ENCODE measurements at regions not wholly inside any gene's neighbourhood (a gene's known extent, or its start where the extent isn't known, plus 50 kb on each side); places are given as distances from the start of the nearest gene placed in this dataset.
"Not testable (repeated sequence)": the region's sequence is repeated elsewhere in the genome, so short reads cannot be mapped to it uniquely, and the experiment has no call there.

DNA sequence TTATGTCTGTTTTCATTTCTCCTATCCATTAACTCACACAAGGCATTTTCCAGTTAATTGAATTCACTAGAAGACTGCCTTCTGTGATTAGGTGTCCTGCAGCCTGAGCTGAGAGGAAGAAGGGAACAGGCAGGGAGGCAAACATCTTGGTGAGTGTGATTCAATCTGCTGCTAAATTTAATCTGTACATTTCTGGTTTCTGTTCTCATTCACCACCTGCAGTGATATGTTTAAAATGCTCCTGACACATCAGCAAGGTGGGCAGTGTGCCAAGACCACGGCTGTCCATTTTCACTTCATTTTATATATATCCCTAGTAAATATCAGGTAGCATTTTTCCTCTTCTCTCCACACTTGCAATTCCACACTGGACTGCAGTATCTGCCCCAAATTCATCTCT, 416.5 kb downstream of the TMEM135 start:
- TF ChIP-seq YY1 (IDR thresholded peaks at IDR 0.05; ENCODE audit: insufficient read depth, insufficient read length), result no peak
- TF ChIP-seq SUZ12 (IDR thresholded peaks at IDR 0.05; ENCODE audit: extremely low read depth, insufficient read depth, insufficient read length), result no peak
- no peak for TF ChIP-seq ZNF274 (IDR thresholded peaks at IDR 0.05; ENCODE audit: low read depth, low read length)
- Histone ChIP-seq H3K9me3 (ENCODE audit: insufficient read depth, low read length) (no peaks in the 10 kb centered on the region), H3K9ac (ENCODE audit: insufficient read length, low read depth) (no peak overlapping the region), H3K4me1 (ENCODE audit: insufficient read depth, insufficient read length) (no peaks in the 10 kb centered on the region), H3K36me3 (ENCODE audit: insufficient read depth, insufficient read length, low read length) (no peaks in the 10 kb centered on the region), H3K4me3 (ENCODE audit: insufficient read length, low read depth) (no peak overlapping the region), H3K27me3 (ENCODE audit: insufficient read depth, insufficient read length) (no peaks in the 10 kb centered on the region)
- DNase-seq (ENCODE audit: low read depth, low spot score), result no peak

DNA sequence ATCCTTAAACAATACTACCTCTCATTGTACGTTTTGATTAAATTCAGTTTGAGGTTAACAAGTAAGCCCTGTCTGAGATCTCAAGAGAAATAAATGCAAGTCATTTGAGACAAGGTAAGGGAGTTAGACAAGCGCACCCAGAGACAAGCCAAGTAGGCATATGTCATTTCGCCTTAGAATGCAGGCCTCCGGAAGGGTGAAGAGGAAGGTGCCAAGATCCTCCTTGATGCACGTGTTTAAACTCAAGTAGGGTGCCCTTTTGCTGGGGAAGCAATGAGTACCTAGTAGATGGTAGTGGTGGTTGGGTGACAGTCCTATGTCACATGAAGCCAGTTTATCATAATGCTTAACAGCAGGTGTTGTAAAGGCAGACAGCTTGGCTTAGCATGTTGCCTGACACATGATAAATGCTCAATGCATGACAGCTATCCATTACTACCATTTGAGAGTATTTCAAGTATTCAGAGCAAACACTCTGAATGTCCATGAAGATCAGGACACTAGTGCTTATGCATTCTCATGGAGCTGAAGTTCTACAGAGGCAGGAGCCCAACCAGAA, 415.9 kb downstream of the TMEM135 start:
- Histone ChIP-seq H3K4me3 (ENCODE audit: insufficient read length, low read depth) (no peak overlapping the region), H3K9ac (ENCODE audit: insufficient read length, low read depth) (no peak overlapping the region), H3K9me3 (ENCODE audit: insufficient read depth, low read length) (no peaks in the 10 kb centered on the region), H3K36me3 (ENCODE audit: insufficient read depth, insufficient read length, low read length) (no peaks in the 10 kb centered on the region), H3K4me1 (ENCODE audit: insufficient read depth, insufficient read length) (no peaks in the 10 kb centered on the region), H3K27me3 (ENCODE audit: insufficient read depth, insufficient read length) (no peaks in the 10 kb centered on the region)
- no peak for DNase-seq (ENCODE audit: low read depth, low spot score)
- TF ChIP-seq ZNF274 (IDR thresholded peaks at IDR 0.05; ENCODE audit: low read depth, low read length), result no peak
- TF ChIP-seq YY1 (IDR thresholded peaks at IDR 0.05; ENCODE audit: insufficient read depth, insufficient read length), result no peak
- no peak for TF ChIP-seq SUZ12 (IDR thresholded peaks at IDR 0.05; ENCODE audit: extremely low read depth, insufficient read depth, insufficient read length)

DNA sequence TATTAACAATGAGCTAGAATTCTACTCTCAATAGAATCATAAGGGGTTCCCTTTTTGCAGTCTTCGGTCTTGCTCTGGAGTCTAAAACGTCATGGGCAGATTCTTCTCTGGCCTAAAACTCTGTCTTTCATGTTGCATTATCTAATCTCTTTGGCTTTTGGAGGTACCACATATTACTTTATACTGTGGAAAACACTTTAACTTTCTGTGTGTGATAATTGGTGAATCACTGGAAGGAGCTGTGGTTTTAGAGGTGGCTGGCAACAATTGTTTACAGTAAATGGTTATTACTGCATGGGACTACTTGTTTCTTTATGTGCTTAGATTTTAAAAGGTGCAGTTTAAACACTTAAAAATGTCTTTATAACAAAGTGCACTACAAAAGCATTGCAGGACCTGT, 414.3 kb downstream of the TMEM135 start:
- H3K9ac ChIP-seq (ENCODE audit: insufficient read length, low read depth), result not testable (repeated sequence)

DNA sequence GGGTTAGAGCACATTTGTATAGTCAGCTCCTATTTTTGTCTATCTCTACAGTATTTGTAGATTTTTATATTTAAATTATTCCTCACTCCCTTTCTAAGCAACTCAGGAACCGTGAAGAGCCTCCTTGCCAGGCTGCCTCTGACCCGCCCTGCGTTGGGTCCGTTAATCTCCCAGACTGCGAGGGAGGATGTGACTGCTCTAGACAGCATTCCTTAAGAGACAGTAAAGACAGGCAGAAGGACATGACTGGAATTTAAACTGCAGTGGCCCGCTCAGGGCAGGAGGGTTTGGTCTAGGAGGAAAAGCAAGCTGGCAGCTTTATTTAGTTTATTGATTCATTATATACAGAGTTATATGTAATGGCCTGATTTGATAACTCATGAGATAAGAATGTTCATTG, 413.7 kb downstream of the TMEM135 start:
- Histone ChIP-seq H3K4me3 (ENCODE audit: insufficient read length, low read depth) (no peak overlapping the region), H3K27me3 (ENCODE audit: insufficient read depth, insufficient read length) (no peaks in the 10 kb centered on the region), H3K4me1 (ENCODE audit: insufficient read depth, insufficient read length) (no peaks in the 10 kb centered on the region), H3K9me3 (ENCODE audit: insufficient read depth, low read length) (no peaks in the 10 kb centered on the region), H3K9ac (ENCODE audit: insufficient read length, low read depth) (no peak overlapping the region), H3K36me3 (ENCODE audit: insufficient read depth, insufficient read length, low read length) (no peaks in the 10 kb centered on the region)
- DNase-seq (ENCODE audit: low read depth, low spot score), result no peak
- TF ChIP-seq SUZ12 (IDR thresholded peaks at IDR 0.05; ENCODE audit: extremely low read depth, insufficient read depth, insufficient read length) (no peak), YY1 (IDR thresholded peaks at IDR 0.05; ENCODE audit: insufficient read depth, insufficient read length) (no peak), ZNF274 (IDR thresholded peaks at IDR 0.05; ENCODE audit: low read depth, low read length) (no peak)

More for the DNA sequence above, 414.3 kb downstream of the TMEM135 start:
- not testable (repeated sequence) for H3K4me3 ChIP-seq (ENCODE audit: insufficient read length, low read depth); H3K36me3 ChIP-seq (ENCODE audit: insufficient read depth, insufficient read length, low read length); H3K27me3 ChIP-seq (ENCODE audit: insufficient read depth, insufficient read length); H3K9me3 ChIP-seq (ENCODE audit: insufficient read depth, low read length); DNase-seq (ENCODE audit: low read depth, low spot score); H3K4me1 ChIP-seq (ENCODE audit: insufficient read depth, insufficient read length)

DNA sequence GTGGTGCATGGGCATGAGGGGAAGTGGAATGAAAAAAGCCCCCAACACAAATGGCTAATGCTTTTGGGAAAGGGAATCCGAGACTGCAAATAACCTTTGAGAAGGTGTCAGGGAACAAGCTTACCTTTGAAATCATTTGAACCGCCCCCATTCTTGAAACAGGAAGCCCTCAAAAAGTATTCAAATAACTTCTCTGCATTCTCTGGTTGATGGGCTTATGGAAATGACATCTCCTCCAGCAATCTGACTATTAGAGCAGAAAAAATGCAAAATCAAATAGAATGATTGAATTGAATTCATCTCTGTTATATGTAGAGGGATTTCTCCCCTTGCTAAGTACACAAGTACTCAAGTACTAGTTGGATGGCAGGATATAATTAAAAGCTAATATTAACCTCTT, 409.9 kb downstream of the TMEM135 start:
- Histone ChIP-seq H3K9ac (ENCODE audit: insufficient read length, low read depth) (no peak overlapping the region), H3K9me3 (ENCODE audit: insufficient read depth, low read length) (no peaks in the 10 kb centered on the region), H3K36me3 (ENCODE audit: insufficient read depth, insufficient read length, low read length) (no peaks in the 10 kb centered on the region), H3K4me1 (ENCODE audit: insufficient read depth, insufficient read length) (no peaks in the 10 kb centered on the region), H3K27me3 (ENCODE audit: insufficient read depth, insufficient read length) (no peaks in the 10 kb centered on the region), H3K4me3 (ENCODE audit: insufficient read length, low read depth) (no peak overlapping the region)
- TF ChIP-seq SUZ12 (IDR thresholded peaks at IDR 0.05; ENCODE audit: extremely low read depth, insufficient read depth, insufficient read length) (no peak), YY1 (IDR thresholded peaks at IDR 0.05; ENCODE audit: insufficient read depth, insufficient read length) (no peak), ZNF274 (IDR thresholded peaks at IDR 0.05; ENCODE audit: low read depth, low read length) (no peak)
- DNase-seq (ENCODE audit: low read depth, low spot score), result no peak

DNA sequence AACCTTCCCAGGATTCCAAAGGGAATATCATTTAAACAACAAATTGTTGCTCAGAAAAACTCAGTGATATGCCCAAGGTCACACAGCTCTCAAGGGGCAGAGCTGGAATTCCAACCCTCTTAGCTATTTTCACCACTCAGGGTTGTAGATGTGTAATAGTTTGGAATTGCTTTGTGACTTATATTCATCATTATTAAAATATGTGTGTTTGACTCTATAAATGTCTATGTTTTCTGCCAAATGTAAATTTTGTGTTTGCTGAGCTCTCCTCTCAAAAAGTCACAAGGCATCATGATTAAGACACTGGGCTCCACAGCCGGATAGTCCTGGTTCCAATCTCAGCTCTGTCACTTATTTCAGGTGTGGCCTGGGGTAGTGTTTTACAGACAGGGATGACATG, 407.3 kb downstream of the TMEM135 start:
- Histone ChIP-seq H3K4me1 (ENCODE audit: insufficient read depth, insufficient read length) (no peaks in the 10 kb centered on the region), H3K9ac (ENCODE audit: insufficient read length, low read depth) (no peak overlapping the region), H3K4me3 (ENCODE audit: insufficient read length, low read depth) (no peak overlapping the region), H3K9me3 (ENCODE audit: insufficient read depth, low read length) (no peaks in the 10 kb centered on the region), H3K27me3 (ENCODE audit: insufficient read depth, insufficient read length) (no peaks in the 10 kb centered on the region), H3K36me3 (ENCODE audit: insufficient read depth, insufficient read length, low read length) (no peaks in the 10 kb centered on the region)
- TF ChIP-seq SUZ12 (IDR thresholded peaks at IDR 0.05; ENCODE audit: extremely low read depth, insufficient read depth, insufficient read length) (no peak), ZNF274 (IDR thresholded peaks at IDR 0.05; ENCODE audit: low read depth, low read length) (no peak), YY1 (IDR thresholded peaks at IDR 0.05; ENCODE audit: insufficient read depth, insufficient read length) (no peak)
- no peak for DNase-seq (ENCODE audit: low read depth, low spot score)

DNA sequence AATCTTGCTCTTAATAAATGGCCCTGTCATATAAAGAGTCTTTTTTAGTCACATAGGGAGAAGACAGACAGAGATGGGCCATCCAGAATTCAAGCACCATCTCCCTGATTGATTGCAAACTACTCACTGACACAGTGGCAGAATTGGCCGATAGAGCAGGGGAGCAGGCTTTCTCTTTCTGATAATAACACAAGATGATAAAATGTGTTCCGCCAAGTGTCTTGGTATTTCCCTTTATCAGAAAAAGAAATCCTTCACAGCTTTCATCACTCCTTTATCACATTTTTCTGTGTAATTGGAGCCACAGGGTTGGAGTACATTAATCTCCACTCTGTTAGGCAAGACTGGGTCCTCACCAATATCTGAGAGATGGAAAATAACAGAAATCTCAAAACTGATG, 406.0 kb downstream of the TMEM135 start:
- H3K4me3 ChIP-seq (ENCODE audit: insufficient read length, low read depth), result no peak overlapping the region
- no peak overlapping the region for H3K9ac ChIP-seq (ENCODE audit: insufficient read length, low read depth)
- H3K36me3 ChIP-seq (ENCODE audit: insufficient read depth, insufficient read length, low read length), result no peaks in the 10 kb centered on the region
- no peaks in the 10 kb centered on the region for H3K4me1 ChIP-seq (ENCODE audit: insufficient read depth, insufficient read length)
- H3K27me3 ChIP-seq (ENCODE audit: insufficient read depth, insufficient read length), result no peaks in the 10 kb centered on the region
- no peak for TF ChIP-seq SUZ12 (IDR thresholded peaks at IDR 0.05; ENCODE audit: extremely low read depth, insufficient read depth, insufficient read length)
- TF ChIP-seq YY1 (IDR thresholded peaks at IDR 0.05; ENCODE audit: insufficient read depth, insufficient read length), result no peak
- no peak for TF ChIP-seq ZNF274 (IDR thresholded peaks at IDR 0.05; ENCODE audit: low read depth, low read length)
- H3K9me3 ChIP-seq (ENCODE audit: insufficient read depth, low read length), result no peaks in the 10 kb centered on the region
- no peak for DNase-seq (ENCODE audit: low read depth, low spot score)
